Body of pancreas (tissue), 4 donors: ENCODE measurements at regions not wholly inside any gene's neighbourhood (a gene's known extent, or its start where the extent isn't known, plus 50 kb on each side); places are given as distances from the start of the nearest gene placed in this dataset.

Experiments used
- CTCF ChIP-seq, 7 experiments: fragments of 450-650 bp in 4 of 7; fragments of 200-600 bp in 3 of 7; sonication (generic) in 3 of 7; IDR thresholded peaks; one replicate each; pipeline ENCODE4 v1.5.1; 2016 to 2019; ENCODE audit warnings: antibody characterized with exemption in 7 of 7
- POLR2A ChIP-seq, 3 donors: fragments of 450-650 bp; IDR thresholded peaks; one replicate each; pipeline ENCODE4 v1.6.1; 2016; ENCODE audit warnings: antibody characterized with exemption in 3 of 3, mild to moderate bottlenecking in 2 of 3

GRCh38 chr3:70712449-70713082 lies 400.1 kb upstream of the MDFIC2 start:
- TF ChIP-seq CTCF (IDR thresholded peaks at IDR 0.05) = no peak
- TF ChIP-seq POLR2A (IDR thresholded peaks at IDR 0.05) = no peak
